ENCODE measurements at regions not wholly inside any gene's neighbourhood (a gene's known extent, or its start where the extent isn't known, plus 50 kb on each side); places are given as distances from the start of the nearest gene placed in this dataset.

DNA sequence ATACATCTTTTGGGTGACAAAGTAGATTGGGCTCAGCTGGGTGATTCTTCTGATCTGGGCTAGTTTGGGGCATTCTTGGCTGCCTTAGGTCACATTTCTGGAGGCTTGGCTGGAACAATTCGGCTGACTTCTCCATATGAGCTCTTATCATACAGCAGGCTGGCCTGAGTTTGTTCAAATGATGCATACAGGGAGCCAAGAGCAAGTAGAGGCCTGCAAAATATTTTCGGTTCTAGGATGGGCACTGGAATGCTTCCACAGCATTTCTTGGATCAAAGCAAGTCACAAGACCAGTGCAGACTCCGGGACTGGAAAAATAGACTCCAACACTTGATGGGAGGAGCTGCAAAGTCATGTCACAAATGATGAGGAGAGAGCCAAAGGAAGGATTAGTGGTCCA is 98.4 kb downstream of the SCG2 start:
- H3K4me1 Mint-ChIP-seq, result no peaks in the 10 kb centered on the region
- no peaks in the 10 kb centered on the region for H3K27me3 Mint-ChIP-seq
- no peak overlapping the region for H3K27ac Mint-ChIP-seq
- no peak overlapping the region for H3K4me3 Mint-ChIP-seq
- H3K36me3 Mint-ChIP-seq, result no peaks in the 10 kb centered on the region
- peaks cover 5% of the 10 kb centered on the region for H3K9me3 Mint-ChIP-seq

DNA sequence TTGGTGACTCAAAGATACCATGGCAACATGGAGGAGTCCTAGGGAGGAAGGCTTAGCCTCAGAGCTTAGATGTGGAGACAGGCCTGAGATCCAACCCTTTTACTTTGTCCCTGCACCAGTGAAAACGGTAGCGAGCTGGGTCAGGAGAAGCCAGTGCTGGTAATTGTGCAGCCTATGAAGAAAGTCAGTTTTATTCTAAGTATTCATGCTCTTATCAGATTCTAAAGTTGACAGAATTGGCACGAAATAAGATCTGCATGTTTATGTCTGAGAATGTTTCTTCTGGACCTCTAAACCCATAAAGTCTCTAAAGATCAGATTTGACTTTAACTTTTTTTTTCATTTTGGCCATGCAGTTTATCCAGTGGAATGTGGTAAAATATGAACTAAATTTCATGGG is 93.8 kb downstream of the SCG2 start:
- Mint-ChIP-seq H3K27me3 (peaks cover 4% of the 10 kb centered on the region), H3K36me3 (no peaks in the 10 kb centered on the region), H3K9me3 (peaks cover 13% of the 10 kb centered on the region), H3K27ac (no peak overlapping the region), H3K4me1 (no peaks in the 10 kb centered on the region), H3K4me3 (no peak overlapping the region)

DNA sequence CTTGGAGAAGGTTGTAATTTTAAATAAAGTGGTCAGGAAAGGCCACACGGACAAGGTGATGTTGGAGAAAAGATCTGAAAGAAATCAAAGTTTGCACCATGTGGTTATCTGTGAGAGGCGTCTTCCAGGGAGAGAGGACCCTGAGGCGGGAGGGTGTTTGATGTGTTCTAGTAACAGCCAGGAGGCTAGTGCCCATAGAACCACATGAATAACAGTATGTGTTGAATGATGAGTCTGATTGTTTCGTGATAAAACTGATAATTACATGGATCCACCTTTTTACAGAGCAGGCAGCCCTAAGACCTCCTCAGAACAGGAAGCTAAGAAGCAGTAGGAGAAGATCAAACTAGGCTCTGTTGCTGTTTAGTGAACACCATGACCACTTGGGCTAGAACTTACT is 91.4 kb downstream of the SCG2 start:
- Mint-ChIP-seq H3K36me3 (no peaks in the 10 kb centered on the region), H3K4me3 (no peak overlapping the region), H3K27ac (no peak overlapping the region), H3K9me3 (peaks cover 8% of the 10 kb centered on the region), H3K4me1 (no peaks in the 10 kb centered on the region), H3K27me3 (peaks cover 4% of the 10 kb centered on the region)

DNA sequence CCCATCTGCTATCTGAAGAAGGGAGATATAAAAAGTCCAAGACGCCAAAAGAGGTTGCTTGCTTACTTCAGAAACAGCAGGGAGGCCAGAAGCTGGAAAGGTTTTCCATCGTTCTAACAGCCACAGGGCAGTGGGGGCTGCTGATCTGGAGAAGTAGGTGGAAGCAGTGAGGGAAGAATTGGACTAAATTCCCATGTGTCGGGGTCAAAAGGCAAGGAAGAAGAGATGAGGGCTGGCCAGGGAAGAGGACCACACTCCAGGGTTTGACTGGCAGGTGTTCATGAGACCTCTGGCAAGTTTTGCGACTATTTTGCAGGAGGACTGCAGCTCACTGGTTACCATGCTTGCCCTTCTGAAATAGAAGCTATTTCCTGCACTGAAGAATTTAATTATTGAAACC is 91.0 kb downstream of the SCG2 start:
- peaks cover 4% of the 10 kb centered on the region for H3K27me3 Mint-ChIP-seq
- H3K36me3 Mint-ChIP-seq, result no peaks in the 10 kb centered on the region
- H3K4me3 Mint-ChIP-seq, result no peak overlapping the region
- H3K27ac Mint-ChIP-seq, result no peak overlapping the region
- H3K9me3 Mint-ChIP-seq, result peaks cover 8% of the 10 kb centered on the region
- no peaks in the 10 kb centered on the region for H3K4me1 Mint-ChIP-seq

DNA sequence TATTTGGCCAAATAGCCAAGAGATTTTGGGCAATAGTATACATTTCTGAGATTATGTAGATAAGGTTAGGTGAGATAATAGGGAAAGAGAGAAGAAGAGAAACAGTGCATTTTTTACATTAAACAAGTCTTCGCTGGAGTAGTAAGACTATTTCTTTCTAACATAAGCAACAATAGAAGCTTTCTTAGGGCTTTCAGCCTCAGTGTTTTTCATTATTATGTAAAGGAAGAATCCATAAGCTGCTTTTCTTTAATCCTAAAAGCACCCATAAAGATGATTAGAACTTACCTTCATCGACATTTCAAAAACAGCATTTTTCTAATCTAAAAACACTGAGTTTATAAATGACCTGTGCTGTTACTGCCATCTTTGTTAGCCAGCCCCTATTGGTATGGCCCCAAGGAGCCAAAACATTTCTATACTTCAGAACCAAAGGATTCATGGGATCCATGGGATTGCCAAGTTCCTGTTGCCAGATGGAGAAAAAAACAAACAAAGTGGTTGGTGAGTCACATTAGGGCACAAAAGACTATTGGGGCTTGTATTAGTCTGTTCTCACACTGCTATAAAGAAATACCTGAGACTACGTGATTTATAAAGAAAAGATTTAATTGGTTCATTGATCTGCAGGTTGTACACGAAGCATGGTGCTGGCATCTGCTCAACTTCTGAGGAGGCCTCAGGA is 88.2 kb downstream of the SCG2 start:
- H3K27me3 Mint-ChIP-seq, result peaks cover 4% of the 10 kb centered on the region
- H3K4me3 Mint-ChIP-seq, result no peak overlapping the region
- peaks cover 7% of the 10 kb centered on the region for H3K9me3 Mint-ChIP-seq
- no peaks in the 10 kb centered on the region for H3K36me3 Mint-ChIP-seq
- H3K27ac Mint-ChIP-seq, result no peak overlapping the region
- no peaks in the 10 kb centered on the region for H3K4me1 Mint-ChIP-seq

GRCh38 chr2:223519471-223519870 is 82.7 kb downstream of the SCG2 start:
- Mint-ChIP-seq H3K4me3 (no peak overlapping the region), H3K27me3 (no peaks in the 10 kb centered on the region), H3K27ac (no peak overlapping the region), H3K36me3 (no peaks in the 10 kb centered on the region), H3K4me1 (no peaks in the 10 kb centered on the region), H3K9me3 (no peaks in the 10 kb centered on the region)

DNA sequence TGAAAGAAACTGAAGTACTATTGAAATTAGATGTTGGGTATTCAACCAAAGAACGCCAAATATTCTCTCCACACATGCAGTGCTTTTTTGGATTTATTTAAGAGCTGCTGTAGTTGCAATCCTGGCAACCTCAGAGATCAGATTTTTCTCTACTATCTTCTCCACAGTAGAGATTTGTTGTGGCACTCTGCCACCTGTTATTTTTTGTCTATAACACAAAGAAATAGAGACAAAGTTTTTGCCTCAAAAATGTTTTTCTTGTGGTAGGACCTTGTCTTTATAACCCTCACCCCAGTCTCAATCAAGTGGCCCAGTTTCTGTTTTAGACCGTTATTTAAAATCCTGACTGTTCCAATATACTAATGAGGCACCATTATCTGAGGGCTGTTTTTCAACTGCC is 79.4 kb downstream of the SCG2 start:
- Mint-ChIP-seq H3K4me3 (no peak overlapping the region), H3K36me3 (no peaks in the 10 kb centered on the region), H3K27ac (no peak overlapping the region), H3K9me3 (no peaks in the 10 kb centered on the region), H3K4me1 (no peaks in the 10 kb centered on the region), H3K27me3 (peaks cover 2% of the 10 kb centered on the region)

DNA sequence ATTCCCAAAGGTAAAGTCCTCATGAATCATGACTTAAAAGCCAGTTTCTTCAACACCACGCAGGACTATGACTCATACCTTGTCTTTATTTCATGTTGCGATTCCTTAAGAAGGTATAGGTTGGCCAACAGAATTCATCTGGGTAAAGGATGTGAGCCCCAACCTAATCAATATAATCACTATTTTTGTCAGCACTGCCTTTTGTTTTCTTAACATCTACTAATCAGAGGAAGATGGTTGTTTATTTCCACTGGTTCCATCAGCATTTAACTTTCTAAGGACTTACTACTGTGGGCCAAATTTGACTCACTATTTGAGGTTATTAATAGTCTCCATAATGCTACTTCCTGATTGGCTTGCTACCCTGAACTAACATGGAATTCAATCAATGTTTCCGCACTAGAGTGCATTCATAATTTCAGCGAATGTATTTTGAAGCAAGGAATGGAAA is 78.6 kb downstream of the SCG2 start:
- Mint-ChIP-seq H3K4me1 (no peaks in the 10 kb centered on the region), H3K36me3 (no peaks in the 10 kb centered on the region), H3K4me3 (no peak overlapping the region), H3K27ac (no peak overlapping the region), H3K27me3 (peaks cover 2% of the 10 kb centered on the region), H3K9me3 (no peaks in the 10 kb centered on the region)

DNA sequence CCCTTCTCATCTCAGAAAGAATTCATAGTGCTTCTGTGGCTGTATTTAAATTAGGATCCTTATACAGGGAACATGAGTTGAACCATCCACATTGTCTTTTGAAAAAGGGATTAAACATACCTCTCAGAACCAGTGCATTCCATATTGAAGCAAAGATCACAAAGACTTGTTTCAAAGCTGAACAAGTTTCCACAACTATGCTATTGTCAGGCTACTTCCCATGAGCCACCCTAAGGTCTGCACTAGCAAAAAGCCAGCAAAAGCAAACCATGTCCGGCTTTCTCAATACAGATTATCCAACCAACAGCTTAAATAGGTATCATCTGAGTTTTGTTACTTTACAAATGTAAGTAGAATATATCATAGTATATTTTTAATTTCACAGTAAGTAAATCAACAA is 78.1 kb downstream of the SCG2 start:
- H3K36me3 Mint-ChIP-seq, result no peaks in the 10 kb centered on the region

GRCh38 chr2:223526106-223526505 is 76.1 kb downstream of the SCG2 start:
- no peaks in the 10 kb centered on the region for H3K4me1 Mint-ChIP-seq
- H3K36me3 Mint-ChIP-seq, result no peaks in the 10 kb centered on the region
- H3K27me3 Mint-ChIP-seq, result peaks cover 2% of the 10 kb centered on the region
- no peak overlapping the region for H3K4me3 Mint-ChIP-seq
- no peak overlapping the region for H3K27ac Mint-ChIP-seq
- no peaks in the 10 kb centered on the region for H3K9me3 Mint-ChIP-seq

More for the DNA sequence above, 78.1 kb downstream of the SCG2 start:
- Mint-ChIP-seq H3K27me3 (peaks cover 2% of the 10 kb centered on the region), H3K4me3 (no peak overlapping the region), H3K9me3 (no peaks in the 10 kb centered on the region), H3K27ac (no peak overlapping the region), H3K4me1 (no peaks in the 10 kb centered on the region)

GRCh38 chr2:223528036-223528435 is 74.1 kb downstream of the SCG2 start:
- H3K36me3 Mint-ChIP-seq, result no peaks in the 10 kb centered on the region
- H3K9me3 Mint-ChIP-seq, result no peaks in the 10 kb centered on the region

DNA sequence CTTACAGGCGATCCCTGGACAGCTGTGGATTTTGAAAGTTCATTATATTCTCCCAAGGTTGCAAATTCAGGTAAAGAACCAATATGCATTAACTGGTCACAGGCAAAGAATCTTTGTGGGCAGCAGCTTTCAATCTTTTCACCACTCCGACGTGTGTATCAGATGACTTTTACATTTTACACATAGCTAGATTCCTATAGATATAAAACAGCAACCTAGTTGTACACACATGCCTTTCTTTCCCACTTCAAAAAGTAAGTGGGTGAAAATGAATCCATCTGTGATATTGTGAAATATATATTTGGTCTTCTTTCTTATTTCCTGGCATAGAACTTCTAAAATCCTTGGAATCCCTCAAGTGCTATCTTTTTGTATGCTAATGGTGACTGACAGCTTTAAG is 72.5 kb downstream of the SCG2 start:
- H3K27me3 Mint-ChIP-seq, result peaks cover 2% of the 10 kb centered on the region
- H3K27ac Mint-ChIP-seq, result no peak overlapping the region
- no peaks in the 10 kb centered on the region for H3K36me3 Mint-ChIP-seq
- H3K9me3 Mint-ChIP-seq, result no peaks in the 10 kb centered on the region
- H3K4me1 Mint-ChIP-seq, result no peaks in the 10 kb centered on the region
- no peak overlapping the region for H3K4me3 Mint-ChIP-seq

More at GRCh38 chr2:223528036-223528435, 74.1 kb downstream of the SCG2 start:
- Mint-ChIP-seq H3K27ac (no peak overlapping the region), H3K27me3 (peaks cover 2% of the 10 kb centered on the region), H3K4me3 (no peak overlapping the region), H3K4me1 (no peaks in the 10 kb centered on the region)

DNA sequence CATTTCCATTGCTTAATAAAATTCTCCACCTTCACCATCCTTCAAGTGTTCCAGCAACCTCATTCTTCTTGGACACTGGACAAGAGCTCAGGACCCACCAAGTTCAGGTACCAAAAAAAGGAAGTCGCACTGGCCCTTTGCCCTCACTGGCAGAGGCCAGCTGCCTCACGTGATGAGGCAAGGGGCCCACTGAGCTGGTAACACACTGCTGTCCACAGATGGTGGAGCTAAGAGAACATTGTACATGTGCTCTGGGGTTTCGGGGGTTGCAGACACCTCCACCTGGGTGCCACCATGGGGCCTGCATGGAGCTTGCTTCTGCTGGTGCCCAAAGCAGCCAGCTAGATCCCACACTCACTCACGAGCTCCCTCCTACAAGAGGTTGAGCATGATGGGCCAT is 71.3 kb downstream of the SCG2 start:
- H3K4me1 Mint-ChIP-seq, result no peaks in the 10 kb centered on the region
- no peak overlapping the region for H3K4me3 Mint-ChIP-seq
- H3K27ac Mint-ChIP-seq, result no peak overlapping the region
- no peaks in the 10 kb centered on the region for H3K36me3 Mint-ChIP-seq
- no peaks in the 10 kb centered on the region for H3K9me3 Mint-ChIP-seq
- H3K27me3 Mint-ChIP-seq, result peaks cover 2% of the 10 kb centered on the region

GRCh38 chr2:223532161-223532560 is 70.0 kb downstream of the SCG2 start:
- Mint-ChIP-seq H3K36me3 (no peaks in the 10 kb centered on the region), H3K9me3 (no peaks in the 10 kb centered on the region), H3K4me1 (no peaks in the 10 kb centered on the region), H3K4me3 (no peak overlapping the region), H3K27me3 (peaks cover 2% of the 10 kb centered on the region), H3K27ac (no peak overlapping the region)

- no peaks in the 10 kb centered on the region for H3K36me3 Mint-ChIP-seq
- H3K27me3 Mint-ChIP-seq, result no peaks in the 10 kb centered on the region
- no peaks in the 10 kb centered on the region for H3K9me3 Mint-ChIP-seq
- H3K4me3 Mint-ChIP-seq, result no peak overlapping the region
- no peaks in the 10 kb centered on the region for H3K4me1 Mint-ChIP-seq
- H3K27ac Mint-ChIP-seq, result no peak overlapping the region
Measured at GRCh38 chr2:223532712-223533111, 69.4 kb downstream of the SCG2 start.

DNA sequence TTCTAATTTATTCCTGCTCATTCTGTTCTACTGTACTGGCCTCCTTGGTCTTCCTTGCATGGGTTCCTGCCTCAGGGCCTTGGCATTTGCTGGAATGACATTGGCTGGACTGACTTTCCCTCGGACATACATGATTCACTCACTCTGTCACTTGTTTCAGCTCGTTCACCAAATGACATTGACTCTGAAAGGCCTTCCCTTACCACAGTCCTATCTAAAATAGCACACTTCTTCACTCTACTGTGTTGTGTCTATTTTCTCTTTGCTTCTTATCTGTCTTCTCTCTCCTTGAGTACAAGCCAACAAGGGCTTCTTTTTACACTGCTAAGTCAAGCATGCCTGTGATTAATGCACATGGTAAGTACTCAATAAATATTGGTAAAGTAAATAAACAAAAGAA is 65.6 kb downstream of the SCG2 start:
- Mint-ChIP-seq H3K4me1 (no peaks in the 10 kb centered on the region), H3K27ac (no peak overlapping the region), H3K9me3 (no peaks in the 10 kb centered on the region), H3K4me3 (no peak overlapping the region), H3K36me3 (no peaks in the 10 kb centered on the region), H3K27me3 (no peaks in the 10 kb centered on the region)

- Mint-ChIP-seq H3K9me3 (no peaks in the 10 kb centered on the region), H3K27me3 (no peaks in the 10 kb centered on the region), H3K36me3 (no peaks in the 10 kb centered on the region), H3K27ac (no peak overlapping the region), H3K4me3 (no peak overlapping the region), H3K4me1 (no peaks in the 10 kb centered on the region)
Measured at GRCh38 chr2:223537115-223537514, 65.0 kb downstream of the SCG2 start.
